Ovary (tissue), 3 donors: ENCODE measurements at regions not wholly inside any gene's neighbourhood (a gene's known extent, or its start where the extent isn't known, plus 50 kb on each side); places are given as distances from the start of the nearest gene placed in this dataset.

ENCODE experiments used
- CTCF ChIP-seq, 3 donors: fragments of 450-650 bp in 2 of 3; fragments of 200-600 bp in 1 of 3; IDR thresholded peaks; one replicate each; pipeline versions ENCODE4 v1.5.1 to v1.8.0; 2016 to 2022; ENCODE audit warnings: antibody characterized with exemption in 3 of 3, mild to moderate bottlenecking in 1 of 3
- EP300 ChIP-seq: sonication (generic); formaldehyde crosslinking; IDR thresholded peaks from one replicate; pipeline ENCODE4 v1.6.1; 2017; ENCODE audit warnings: antibody characterized with exemption
- POLR2A ChIP-seq: fragments of 450-650 bp; IDR thresholded peaks from one replicate; pipeline ENCODE4 v1.6.1; 2017; ENCODE audit warnings: antibody characterized with exemption, mild to moderate bottlenecking, moderate library complexity
- donor health status: DM: no; HTN: no; CAD: no.

DNA sequence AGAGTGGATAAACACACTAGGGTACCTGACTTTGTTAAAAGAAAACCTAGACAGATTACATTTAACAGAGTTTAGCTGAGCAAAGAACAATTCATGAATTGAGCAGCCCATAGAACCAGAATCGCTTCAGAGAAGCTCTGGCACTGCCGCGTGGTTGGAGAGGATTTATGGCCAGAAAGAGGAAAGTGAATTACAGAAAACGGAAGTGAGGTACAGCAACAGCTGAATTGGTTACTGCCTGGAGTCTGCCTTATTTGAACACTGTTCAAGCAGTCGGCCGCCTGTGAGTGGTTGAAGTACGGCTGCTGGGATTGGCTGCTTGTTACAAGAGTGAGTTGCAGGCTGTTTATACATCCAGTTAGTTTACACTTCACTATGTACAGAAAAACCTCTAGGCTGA is 253.8 kb upstream of the CDYL start:
- no peak for TF ChIP-seq CTCF (IDR thresholded peaks at IDR 0.05)
- TF ChIP-seq POLR2A, result no peak
- TF ChIP-seq EP300, result no peak
